ENCODE measurements at regions not wholly inside any gene's neighbourhood (a gene's known extent, or its start where the extent isn't known, plus 50 kb on each side); places are given as distances from the start of the nearest gene placed in this dataset.
A peak's percentile ranks its signal among the peaks of the same experiment; 100 is the strongest.
"Not testable (repeated sequence)": the region's sequence is repeated elsewhere in the genome, so short reads cannot be mapped to it uniquely, and the experiment has no call there.

- no peak for DNase-seq
Measured at GRCh38 chr19:30812099-30812678, 440.0 kb downstream of the ZNF536 start.

- no peak for DNase-seq
Measured at GRCh38 chr19:30811397-30812098, 439.4 kb downstream of the ZNF536 start.

GRCh38 chr19:30810726-30811125 is 438.5 kb downstream of the ZNF536 start:
- DNase-seq = no peak

- DNase-seq = no peak
Measured at GRCh38 chr19:30807278-30807677, 435.1 kb downstream of the ZNF536 start.

- DNase-seq = no peak
Measured at GRCh38 chr19:30806311-30806710, 434.1 kb downstream of the ZNF536 start.

- DNase-seq = no peak
Measured at GRCh38 chr19:30804751-30805150, 432.6 kb downstream of the ZNF536 start.

- not testable (repeated sequence) for DNase-seq
Measured at GRCh38 chr19:30804333-30804732, 432.1 kb downstream of the ZNF536 start.

- DNase-seq = no peak
Measured at GRCh38 chr19:30802424-30803013, 430.3 kb downstream of the ZNF536 start.

- peak; percentile 13 for DNase-seq
Measured at GRCh38 chr19:30799865-30800755, 427.9 kb downstream of the ZNF536 start.

GRCh38 chr19:30795727-30796126 is 423.5 kb downstream of the ZNF536 start:
- DNase-seq = no peak

GRCh38 chr19:30792561-30793505 is 420.6 kb downstream of the ZNF536 start:
- no peak for DNase-seq

- no peak for DNase-seq
Measured at GRCh38 chr19:30791088-30791487, 418.9 kb downstream of the ZNF536 start.

GRCh38 chr19:30790056-30790680 is 418.0 kb downstream of the ZNF536 start:
- no peak for DNase-seq

GRCh38 chr19:30788105-30788765 is 416.1 kb downstream of the ZNF536 start:
- no peak for DNase-seq

- DNase-seq = no peak
Measured at GRCh38 chr19:30785458-30786137, 413.4 kb downstream of the ZNF536 start.

- DNase-seq = peak; percentile 49
Measured at GRCh38 chr19:30784850-30785457, 412.8 kb downstream of the ZNF536 start.

- no peak for DNase-seq
Measured at GRCh38 chr19:30783936-30784335, 411.8 kb downstream of the ZNF536 start.

GRCh38 chr19:30783212-30783611 is 411.0 kb downstream of the ZNF536 start:
- no peak for DNase-seq

- peak; percentile 6 for DNase-seq
Measured at GRCh38 chr19:30781519-30781918, 409.3 kb downstream of the ZNF536 start.

GRCh38 chr19:30781047-30781446 is 408.9 kb downstream of the ZNF536 start:
- no peak for DNase-seq

All from fibroblast of skin of back (primary cell).